ENCODE measurements at regions not wholly inside any gene's neighbourhood (a gene's known extent, or its start where the extent isn't known, plus 50 kb on each side); places are given as distances from the start of the nearest gene placed in this dataset.

DNA sequence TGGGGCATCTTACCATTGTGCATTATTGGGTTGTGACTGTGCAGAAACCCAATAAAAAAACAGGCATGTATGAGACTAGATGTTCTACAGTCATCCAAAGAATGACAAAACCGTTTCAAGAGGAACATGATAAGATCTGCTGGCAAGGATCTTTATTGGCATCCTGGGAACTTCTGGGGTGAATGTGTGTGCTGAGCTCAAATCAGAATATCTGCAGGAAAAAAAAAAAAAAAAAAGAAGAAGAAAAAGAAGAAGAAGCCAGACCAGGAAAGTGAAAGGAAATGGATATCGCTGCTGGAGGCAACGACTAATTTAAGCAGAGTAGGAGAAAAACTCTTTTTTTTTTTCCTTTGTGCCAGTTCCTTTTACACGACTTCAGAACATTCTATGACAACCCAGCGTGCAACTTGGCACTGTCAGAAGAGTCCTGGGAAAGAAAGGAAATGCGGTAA lies 484.2 kb upstream of the BOD1L1 start:
- TF ChIP-seq, protein P1, sequence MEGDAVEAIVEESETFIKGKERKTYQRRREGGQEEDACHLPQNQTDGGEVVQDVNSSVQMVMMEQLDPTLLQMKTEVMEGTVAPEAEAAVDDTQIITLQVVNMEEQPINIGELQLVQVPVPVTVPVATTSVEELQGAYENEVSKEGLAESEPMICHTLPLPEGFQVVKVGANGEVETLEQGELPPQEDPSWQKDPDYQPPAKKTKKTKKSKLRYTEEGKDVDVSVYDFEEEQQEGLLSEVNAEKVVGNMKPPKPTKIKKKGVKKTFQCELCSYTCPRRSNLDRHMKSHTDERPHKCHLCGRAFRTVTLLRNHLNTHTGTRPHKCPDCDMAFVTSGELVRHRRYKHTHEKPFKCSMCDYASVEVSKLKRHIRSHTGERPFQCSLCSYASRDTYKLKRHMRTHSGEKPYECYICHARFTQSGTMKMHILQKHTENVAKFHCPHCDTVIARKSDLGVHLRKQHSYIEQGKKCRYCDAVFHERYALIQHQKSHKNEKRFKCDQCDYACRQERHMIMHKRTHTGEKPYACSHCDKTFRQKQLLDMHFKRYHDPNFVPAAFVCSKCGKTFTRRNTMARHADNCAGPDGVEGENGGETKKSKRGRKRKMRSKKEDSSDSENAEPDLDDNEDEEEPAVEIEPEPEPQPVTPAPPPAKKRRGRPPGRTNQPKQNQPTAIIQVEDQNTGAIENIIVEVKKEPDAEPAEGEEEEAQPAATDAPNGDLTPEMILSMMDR (IDR thresholded peaks at IDR 0.05) = no peak
- no peak for TF ChIP-seq POLR2A (IDR thresholded peaks at IDR 0.05)

All from vagina (tissue), 2 donors.